ENCODE measurements at regions not wholly inside any gene's neighbourhood (a gene's known extent, or its start where the extent isn't known, plus 50 kb on each side); places are given as distances from the start of the nearest gene placed in this dataset.

GRCh38 chr4:79743014-79743413, 330.0 kb downstream of the ANTXR2 start:
- H3K27me3 ChIP-seq (ENCODE audit: control insufficient read depth in 3 of 3, insufficient read depth in 3 of 3, low read length in 2 of 3), result no peaks in the 10 kb centered on the region
- no peak for DNase-seq
- 89 to 93% methylated on average over 8 of the region's 8 CpGs for WGBS, 2 donors

GRCh38 chr4:79739912-79740311, 331.9 kb upstream of the GK2 start:
- no peaks in the 10 kb centered on the region for H3K9me3 ChIP-seq (ENCODE audit: control insufficient read depth in 4 of 4, insufficient read depth in 3 of 4, low read length in 3 of 4)
- no peaks in the 10 kb centered on the region for H3K4me1 ChIP-seq (ENCODE audit: control insufficient read depth in 5 of 5, insufficient read depth in 5 of 5, low read length in 5 of 5)
- no peak overlapping the region for H3K9ac ChIP-seq (ENCODE audit: insufficient read depth in 1 of 2, low read length in 2 of 2)
- H3K36me3 ChIP-seq (ENCODE audit: control insufficient read depth in 4 of 4, insufficient read depth in 4 of 4, low read length in 4 of 4), result no peaks in the 10 kb centered on the region
- no peak for TF ChIP-seq CTCF (IDR thresholded peaks at IDR 0.05; ENCODE audit: control extremely low read depth, extremely low read depth)
- WGBS, 2 donors, result 74 to 83% methylated on average over 3 of the region's 3 CpGs
- DNase-seq (no peak), ATAC-seq (ENCODE audit: insufficient read depth, low FRiP score) (no peak)
- H3K4me3 ChIP-seq, result no peak overlapping the region
- no peak overlapping the region for H3K27ac ChIP-seq (ENCODE audit: low read depth in 1 of 2, low read length in 1 of 2)
- no peaks in the 10 kb centered on the region for H3K27me3 ChIP-seq (ENCODE audit: control insufficient read depth in 3 of 3, insufficient read depth in 3 of 3, low read length in 2 of 3)

More at GRCh38 chr4:79743014-79743413, 330.0 kb downstream of the ANTXR2 start:
- H3K36me3 ChIP-seq (ENCODE audit: control insufficient read depth in 4 of 4, insufficient read depth in 4 of 4, low read length in 4 of 4), result no peaks in the 10 kb centered on the region
- no peak overlapping the region for H3K9ac ChIP-seq (ENCODE audit: insufficient read depth in 1 of 2, low read length in 2 of 2)
- no peaks in the 10 kb centered on the region for H3K4me1 ChIP-seq (ENCODE audit: control insufficient read depth in 5 of 5, insufficient read depth in 5 of 5, low read length in 5 of 5)
- ATAC-seq (ENCODE audit: insufficient read depth, low FRiP score), result no peak
- H3K9me3 ChIP-seq (ENCODE audit: control insufficient read depth in 4 of 4, insufficient read depth in 3 of 4, low read length in 3 of 4), result no peaks in the 10 kb centered on the region
- H3K27ac ChIP-seq (ENCODE audit: low read depth in 1 of 2, low read length in 1 of 2), result no peak overlapping the region
- H3K4me3 ChIP-seq, result no peak overlapping the region
- TF ChIP-seq CTCF (IDR thresholded peaks at IDR 0.05; ENCODE audit: control extremely low read depth, extremely low read depth), result no peak

GRCh38 chr4:79723507-79723906, 315.5 kb upstream of the GK2 start:
- Histone ChIP-seq H3K9ac (ENCODE audit: insufficient read depth in 1 of 2, low read length in 2 of 2) (no peak overlapping the region), H3K27me3 (ENCODE audit: control insufficient read depth in 3 of 3, insufficient read depth in 3 of 3, low read length in 2 of 3) (no peaks in the 10 kb centered on the region), H3K9me3 (ENCODE audit: control insufficient read depth in 4 of 4, insufficient read depth in 3 of 4, low read length in 3 of 4) (peaks cover 0 to 5% (median 1%) of the 10 kb centered on the region in 4 donors), H3K27ac (ENCODE audit: low read depth in 1 of 2, low read length in 1 of 2) (no peak overlapping the region), H3K4me3 (no peak overlapping the region), H3K36me3 (ENCODE audit: control insufficient read depth in 4 of 4, insufficient read depth in 4 of 4, low read length in 4 of 4) (no peaks in the 10 kb centered on the region), H3K4me1 (ENCODE audit: control insufficient read depth in 5 of 5, insufficient read depth in 5 of 5, low read length in 5 of 5) (no peaks in the 10 kb centered on the region)
- WGBS, 2 donors, result 85 to 87% methylated on average over 15 of the region's 15 CpGs
- no peak for TF ChIP-seq CTCF (IDR thresholded peaks at IDR 0.05; ENCODE audit: control extremely low read depth, extremely low read depth)
- no peak for DNase-seq
- ATAC-seq (ENCODE audit: insufficient read depth, low FRiP score), result no peak

- Histone ChIP-seq H3K27ac (ENCODE audit: low read depth in 1 of 2, low read length in 1 of 2) (no peak overlapping the region), H3K4me3 (no peak overlapping the region), H3K36me3 (ENCODE audit: control insufficient read depth in 4 of 4, insufficient read depth in 4 of 4, low read length in 4 of 4) (no peaks in the 10 kb centered on the region), H3K9me3 (ENCODE audit: control insufficient read depth in 4 of 4, insufficient read depth in 3 of 4, low read length in 3 of 4) (peaks cover 0 to 2% (median 0%) of the 10 kb centered on the region in 4 donors), H3K4me1 (ENCODE audit: control insufficient read depth in 5 of 5, insufficient read depth in 5 of 5, low read length in 5 of 5) (no peaks in the 10 kb centered on the region), H3K9ac (ENCODE audit: insufficient read depth in 1 of 2, low read length in 2 of 2) (no peak overlapping the region), H3K27me3 (ENCODE audit: control insufficient read depth in 3 of 3, insufficient read depth in 3 of 3, low read length in 2 of 3) (no peaks in the 10 kb centered on the region)
- ATAC-seq (ENCODE audit: insufficient read depth, low FRiP score), result no peak
- TF ChIP-seq CTCF (IDR thresholded peaks at IDR 0.05; ENCODE audit: control extremely low read depth, extremely low read depth), result no peak
- DNase-seq, result no peak
These were observed 292.3 kb upstream of the GK2 start for GRCh38 chr4:79700356-79700755.

All from lung (tissue), 11 donors.